H9 (cell line): ENCODE measurements at regions not wholly inside any gene's neighbourhood (a gene's known extent, or its start where the extent isn't known, plus 50 kb on each side); places are given as distances from the start of the nearest gene placed in this dataset.

Source experiments
- DNase-seq: peaks from one replicate; pipeline ENCODE4 v3.0.0-alpha.2; 2017
- H2AFZ ChIP-seq: one replicate; pipeline ENCODE4 v1.6.1; 2013; ENCODE audit warnings: mild to moderate bottlenecking, low read length, control low read depth, moderate library complexity
- H2AK5ac ChIP-seq: 2 replicates; pipeline ENCODE4 v1.6.1; 2013; ENCODE audit warnings: low read length, control low read depth, mixed read lengths; ENCODE audit not compliant: insufficient read length
- H2BK120ac ChIP-seq: one replicate; pipeline ENCODE4 v1.6.1; 2013; ENCODE audit warnings: low read depth, mild to moderate bottlenecking, low read length, control low read depth, inconsistent platforms; ENCODE audit not compliant: poor library complexity, severe bottlenecking
- H2BK12ac ChIP-seq: 2 replicates; pipeline ENCODE4 v1.6.1; 2013; ENCODE audit warnings: low read length, control low read depth, mixed read lengths, low read depth; ENCODE audit not compliant: insufficient read length
- H2BK15ac ChIP-seq: 2 replicates; pipeline ENCODE4 v1.6.1; 2013; ENCODE audit warnings: low read depth, low read length, control low read depth
- H2BK20ac ChIP-seq: one replicate; pipeline ENCODE4 v1.6.1; 2013; ENCODE audit warnings: low read depth, mild to moderate bottlenecking, low read length, control low read depth, inconsistent platforms; ENCODE audit not compliant: poor library complexity, severe bottlenecking
- H2BK5ac ChIP-seq: 2 replicates; pipeline ENCODE4 v1.6.1; 2013; ENCODE audit warnings: low read length, control low read depth, mixed read lengths; ENCODE audit not compliant: insufficient read length
- H3K14ac ChIP-seq: 2 replicates; pipeline ENCODE4 v1.6.1; 2013; ENCODE audit warnings: low read length, control low read depth; ENCODE audit not compliant: insufficient read depth
- H3K18ac ChIP-seq: 2 replicates; pipeline ENCODE4 v1.6.1; 2013; ENCODE audit warnings: low read depth, mild to moderate bottlenecking, mixed read lengths, low read length, control low read depth; ENCODE audit not compliant: insufficient read length
- H3K23ac ChIP-seq: 2 replicates; pipeline ENCODE4 v1.6.1; 2013; ENCODE audit warnings: low read length, control low read depth, mixed read lengths, low read depth; ENCODE audit not compliant: insufficient read length
- H3K23me2 ChIP-seq: 2 replicates; pipeline ENCODE4 v1.6.1; 2013; ENCODE audit warnings: low read depth, mild to moderate bottlenecking, mixed read lengths, low read length, control low read depth; ENCODE audit not compliant: insufficient read length, poor library complexity, severe bottlenecking
- H3K27ac ChIP-seq: 2 replicates; pipeline ENCODE4 v1.5.1; 2013; ENCODE audit warnings: low read length, control low read depth, mixed read lengths, low read depth; ENCODE audit not compliant: insufficient read length
- H3K27me3 ChIP-seq: 2 replicates; pipeline ENCODE4 v1.6.1; 2013; ENCODE audit warnings: low read length, control low read depth, inconsistent platforms; ENCODE audit not compliant: insufficient read depth
- H3K4ac ChIP-seq: 2 replicates; pipeline ENCODE4 v1.6.1; 2013; ENCODE audit warnings: low read depth, mild to moderate bottlenecking, control low read depth, inconsistent platforms, low read length, moderate library complexity
- H3K4me1 ChIP-seq: 2 replicates; pipeline ENCODE4 v1.6.1; 2013; ENCODE audit warnings: low read length, control low read depth, inconsistent platforms; ENCODE audit not compliant: insufficient read depth
- H3K4me2 ChIP-seq: 2 replicates; pipeline ENCODE4 v1.6.1; 2013; ENCODE audit warnings: low read length, control low read depth, mixed read lengths; ENCODE audit not compliant: insufficient read length, insufficient read depth
- H3K56ac ChIP-seq: 2 replicates; pipeline ENCODE4 v1.6.1; 2013; ENCODE audit warnings: low read depth, mild to moderate bottlenecking, mixed read lengths, low read length, control low read depth; ENCODE audit not compliant: insufficient read length
- H3K79me1 ChIP-seq: 2 replicates; pipeline ENCODE4 v1.6.1; 2013; ENCODE audit warnings: low read depth, mild to moderate bottlenecking, moderate library complexity, low read length, control low read depth, inconsistent platforms; ENCODE audit not compliant: insufficient read depth, poor library complexity, severe bottlenecking
- H3K79me2 ChIP-seq: 2 replicates; pipeline ENCODE4 v1.6.1; 2013; ENCODE audit warnings: low read length, control low read depth, inconsistent platforms; ENCODE audit not compliant: insufficient read depth
- H3K9ac ChIP-seq: 2 replicates; pipeline ENCODE4 v1.6.1; 2013; ENCODE audit warnings: low read length, control low read depth, mixed read lengths; ENCODE audit not compliant: insufficient read length; ENCODE audit errors: extremely low read depth
- H3K9me3 ChIP-seq: one replicate; pipeline ENCODE4 v1.6.1; 2013; ENCODE audit warnings: low read depth, low read length, inconsistent platforms; ENCODE audit not compliant: control insufficient read depth
- H3T11ph ChIP-seq: one replicate; pipeline ENCODE4 v1.6.1; 2013; ENCODE audit warnings: mild to moderate bottlenecking, low read length, control low read depth, inconsistent platforms
- H4K20me1 ChIP-seq: one replicate; pipeline ENCODE4 v1.6.1; 2013; ENCODE audit not compliant: control insufficient read depth, insufficient read length, insufficient read depth
- H4K5ac ChIP-seq: 2 replicates; pipeline ENCODE4 v1.6.1; 2013; ENCODE audit warnings: low read depth, mild to moderate bottlenecking, mixed read lengths, low read length, control low read depth; ENCODE audit not compliant: insufficient read length
- H4K8ac ChIP-seq: replicated peaks from 2 replicates; pipeline ENCODE4 v1.6.1; 2013; ENCODE audit warnings: low read length, control low read depth, mixed read lengths, low read depth; ENCODE audit not compliant: insufficient read length
- H4K91ac ChIP-seq: 2 replicates; pipeline ENCODE4 v1.6.1; 2013; ENCODE audit warnings: low read depth, mild to moderate bottlenecking, moderate library complexity, mixed read lengths, low read length, control low read depth; ENCODE audit not compliant: insufficient read length
- H3K27ac Mint-ChIP-seq, 3 experiments: 2 replicates in 2 of 3; 3 replicates in 1 of 3; pipeline ENCODE4 v1.8.0; 2020 to 2021; ENCODE audit warnings: mixed read lengths in 3 of 3, mild to moderate bottlenecking in 1 of 3, moderate library complexity in 1 of 3
- H3K27me3 Mint-ChIP-seq: 2 replicates; pipeline ENCODE4 v1.8.0; 2021; ENCODE audit warnings: low read depth, mild to moderate bottlenecking, moderate library complexity, mixed read lengths
- H3K36me3 Mint-ChIP-seq, 3 experiments: 2 replicates in 2 of 3; 3 replicates in 1 of 3; pipeline ENCODE4 v1.8.0; 2020 to 2021; ENCODE audit warnings: low read depth in 3 of 3, mixed read lengths in 3 of 3; ENCODE audit not compliant: insufficient read depth in 1 of 3
- H3K4me1 Mint-ChIP-seq, 2 experiments: 2 replicates each; pipeline ENCODE4 v1.8.0; 2020; ENCODE audit warnings: mixed read lengths in 2 of 2
- H3K4me3 Mint-ChIP-seq, 2 experiments: 2 replicates in 1 of 2; 3 replicates in 1 of 2; pipeline ENCODE4 v1.8.0; 2020 to 2021; ENCODE audit warnings: mild to moderate bottlenecking in 2 of 2, mixed read lengths in 2 of 2, moderate library complexity in 1 of 2
- H3K9me3 Mint-ChIP-seq, 2 experiments: 2 replicates in 1 of 2; 3 replicates in 1 of 2; pipeline ENCODE4 v1.8.0; 2020; ENCODE audit warnings: mild to moderate bottlenecking in 2 of 2, mixed read lengths in 2 of 2, moderate library complexity in 1 of 2
- TF ChIP-seq, protein P1 (sequence below): fragments of 200-600 bp; sonication (generic); conservative IDR thresholded peaks from 3 replicates; pipeline ENCODE4 v1.8.0; 2021; ENCODE audit warnings: antibody characterized with exemption, mild to moderate bottlenecking

DNA sequence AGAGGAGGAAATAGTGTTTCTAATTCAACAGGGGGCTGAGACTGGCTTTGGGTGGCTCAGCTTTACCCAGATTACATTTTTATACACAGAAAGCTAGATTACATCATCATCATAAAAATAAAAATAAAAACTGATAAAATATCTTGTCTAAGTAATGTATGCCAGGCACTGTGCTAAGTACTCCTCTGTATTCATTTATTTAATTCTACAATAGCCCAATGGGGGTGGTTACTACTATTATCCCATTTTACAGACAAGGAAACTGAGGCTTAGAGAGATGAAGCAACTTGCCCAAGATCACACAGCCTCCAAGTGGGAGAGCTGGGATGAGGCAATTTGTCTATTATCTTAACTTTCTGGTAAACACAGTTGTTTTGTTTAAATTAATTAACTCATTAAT lies 62.3 kb upstream of the ECE1 start:
- H4K5ac ChIP-seq, result no peak overlapping the region
- H3K36me3 Mint-ChIP-seq, result no peaks in the 10 kb centered on the region
- H3K9ac ChIP-seq, result no peak overlapping the region
- H3K27ac Mint-ChIP-seq, result no peak overlapping the region
- peaks cover 0 to 9% of the 10 kb centered on the region in 2 experiments; a peak in 3 of 4 replicates for H3K4me1 Mint-ChIP-seq
- H2BK15ac ChIP-seq, result no peak overlapping the region
- H2BK12ac ChIP-seq, result no peak overlapping the region
- no peak overlapping the region for H3K18ac ChIP-seq
- H3K56ac ChIP-seq, result no peak overlapping the region
- no peaks in the 10 kb centered on the region for H3K23me2 ChIP-seq
- H2BK120ac ChIP-seq, result no peak overlapping the region
- peaks cover 4% of the 10 kb centered on the region for H3K27me3 Mint-ChIP-seq
- H2BK20ac ChIP-seq, result no peak overlapping the region
- no peaks in the 10 kb centered on the region for H3K9me3 Mint-ChIP-seq
- H3K14ac ChIP-seq, result no peak overlapping the region
- H3T11ph ChIP-seq, result no peak overlapping the region
- H4K91ac ChIP-seq, result no peak overlapping the region
- no peak overlapping the region for H3K27ac ChIP-seq
- no peaks in the 10 kb centered on the region for H4K20me1 ChIP-seq
- H4K8ac ChIP-seq, result no peak overlapping the region
- H3K4me3 Mint-ChIP-seq, result no peak overlapping the region
- no peak overlapping the region for H2BK5ac ChIP-seq
- no peaks in the 10 kb centered on the region for H3K79me1 ChIP-seq
- no peak for DNase-seq
- H2AK5ac ChIP-seq, result no peak overlapping the region
- H3K79me2 ChIP-seq, result no peaks in the 10 kb centered on the region
- no peaks in the 10 kb centered on the region for H3K27me3 ChIP-seq
- no peak overlapping the region for H3K23ac ChIP-seq
- no peak overlapping the region for H3K4ac ChIP-seq
- TF ChIP-seq, protein P1, sequence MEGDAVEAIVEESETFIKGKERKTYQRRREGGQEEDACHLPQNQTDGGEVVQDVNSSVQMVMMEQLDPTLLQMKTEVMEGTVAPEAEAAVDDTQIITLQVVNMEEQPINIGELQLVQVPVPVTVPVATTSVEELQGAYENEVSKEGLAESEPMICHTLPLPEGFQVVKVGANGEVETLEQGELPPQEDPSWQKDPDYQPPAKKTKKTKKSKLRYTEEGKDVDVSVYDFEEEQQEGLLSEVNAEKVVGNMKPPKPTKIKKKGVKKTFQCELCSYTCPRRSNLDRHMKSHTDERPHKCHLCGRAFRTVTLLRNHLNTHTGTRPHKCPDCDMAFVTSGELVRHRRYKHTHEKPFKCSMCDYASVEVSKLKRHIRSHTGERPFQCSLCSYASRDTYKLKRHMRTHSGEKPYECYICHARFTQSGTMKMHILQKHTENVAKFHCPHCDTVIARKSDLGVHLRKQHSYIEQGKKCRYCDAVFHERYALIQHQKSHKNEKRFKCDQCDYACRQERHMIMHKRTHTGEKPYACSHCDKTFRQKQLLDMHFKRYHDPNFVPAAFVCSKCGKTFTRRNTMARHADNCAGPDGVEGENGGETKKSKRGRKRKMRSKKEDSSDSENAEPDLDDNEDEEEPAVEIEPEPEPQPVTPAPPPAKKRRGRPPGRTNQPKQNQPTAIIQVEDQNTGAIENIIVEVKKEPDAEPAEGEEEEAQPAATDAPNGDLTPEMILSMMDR, result no peak
- no peaks in the 10 kb centered on the region for H3K4me1 ChIP-seq
- no peaks in the 10 kb centered on the region for H3K9me3 ChIP-seq
- no peak overlapping the region for H3K4me2 ChIP-seq
- no peak overlapping the region for H2AFZ ChIP-seq
